NT2/D1 (cell line): ENCODE measurements at regions not wholly inside any gene's neighbourhood (a gene's known extent, or its start where the extent isn't known, plus 50 kb on each side); places are given as distances from the start of the nearest gene placed in this dataset.

Experiments
- SUZ12 ChIP-seq: IDR thresholded peaks from 2 replicates; pipeline ENCODE4 v1.6.1; 2011; ENCODE audit not compliant: insufficient read length, insufficient read depth; ENCODE audit errors: extremely low read depth
- YY1 ChIP-seq: IDR thresholded peaks from 2 replicates; pipeline ENCODE4 v1.6.1; 2011; ENCODE audit not compliant: insufficient read length, insufficient read depth
- ZNF274 ChIP-seq: IDR thresholded peaks from 2 replicates; pipeline ENCODE4 v1.6.1; 2011; ENCODE audit warnings: mild to moderate bottlenecking, low read depth, low read length

- TF ChIP-seq YY1 (no peak), ZNF274 (no peak), SUZ12 (no peak)
Measured at GRCh38 chr2:117618607-117619006, 195.9 kb upstream of the DDX18 start.
